ENCODE measurements at regions not wholly inside any gene's neighbourhood (a gene's known extent, or its start where the extent isn't known, plus 50 kb on each side); places are given as distances from the start of the nearest gene placed in this dataset.

DNA sequence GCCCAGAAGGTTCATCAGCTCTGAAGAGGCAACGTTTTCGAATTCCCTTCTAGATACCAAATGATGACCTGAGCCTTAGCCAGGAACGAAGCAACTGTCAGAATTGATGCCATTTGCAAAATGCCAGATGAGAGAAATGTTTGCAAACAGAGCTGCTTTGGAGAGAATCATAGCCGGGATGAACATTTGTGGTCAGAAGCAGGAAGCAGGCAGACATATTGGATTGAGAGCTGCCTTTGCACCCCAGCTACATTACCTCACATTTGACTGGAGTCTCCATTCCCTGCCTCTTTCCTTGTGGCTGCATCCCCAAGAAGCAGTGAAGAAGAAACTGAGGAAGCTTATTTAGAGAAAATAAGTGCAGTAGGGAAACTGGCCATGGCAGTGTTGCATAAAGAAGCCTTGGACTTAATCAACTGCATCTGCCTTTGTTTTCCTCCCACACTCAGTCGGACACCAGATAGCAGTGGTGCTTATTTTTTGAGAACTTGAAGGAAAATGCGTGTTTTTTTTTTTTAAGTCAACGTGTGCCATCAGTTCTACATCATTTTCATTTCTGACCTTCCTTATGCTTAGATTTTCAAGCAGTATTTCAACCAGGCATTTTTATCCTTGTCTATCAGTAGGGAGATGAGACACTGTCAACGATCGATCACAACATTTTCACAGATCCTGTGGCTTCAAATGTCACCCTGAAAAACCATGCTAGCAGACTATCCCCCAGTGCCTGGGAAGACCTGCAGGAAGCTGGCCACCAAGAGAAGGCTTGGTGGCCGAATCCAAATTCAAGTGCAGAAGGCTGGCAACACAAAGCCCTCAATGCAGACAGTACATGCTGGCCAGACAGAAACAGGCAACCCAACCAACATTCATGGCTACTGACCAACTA is 541.2 kb upstream of the JARID2 start:
- TF ChIP-seq CTCF (IDR thresholded peaks at IDR 0.05): no peak
- no peak for TF ChIP-seq POLR2A (IDR thresholded peaks at IDR 0.05)
